HEK293 (cell line): ENCODE measurements at regions not wholly inside any gene's neighbourhood (a gene's known extent, or its start where the extent isn't known, plus 50 kb on each side); places are given as distances from the start of the nearest gene placed in this dataset.

Experiments
- CTCF ChIA-PET: fragments of 350-600 bp; formaldehyde crosslinking; extraction: SDS; loops from one replicate; lab custom pipeline; 2021; ENCODE audit warnings: antibody characterized with exemption; lab: Yijun Ruan, JAX
- POLR2A ChIA-PET: fragments of 300-600 bp; formaldehyde crosslinking; extraction: SDS; loops from one replicate; lab custom pipeline; 2020; ENCODE audit warnings: antibody characterized with exemption, inconsistent platforms; lab: Yijun Ruan, JAX
- H3K27ac ChIP-seq: fragments of 200-500 bp; sonication (Bioruptor generic); 2 replicates; pipeline ENCODE4 v1.5.1; 2014; ENCODE audit warnings: low read depth, low read length, control low read depth, inconsistent platforms; ENCODE audit errors: extremely low read depth
- H3K36me3 ChIP-seq, 2 experiments: fragments of 200-500 bp in 1 of 2; sonication (Bioruptor generic) in 1 of 2; 1 replicate in 1 of 2; 2 replicates in 1 of 2; pipeline ENCODE4 v1.5.1; 2014 to 2017; ENCODE audit warnings: inconsistent platforms in 2 of 2, low read length in 2 of 2; ENCODE audit not compliant: control insufficient read depth in 2 of 2, insufficient read depth in 1 of 2
- H3K4me1 ChIP-seq: fragments of 200-500 bp; sonication (Bioruptor generic); 2 replicates; pipeline ENCODE4 v1.5.1; 2014; ENCODE audit warnings: mild to moderate bottlenecking, low read length, inconsistent platforms; ENCODE audit not compliant: control insufficient read depth, insufficient read depth
- H3K4me3 ChIP-seq: 2 replicates; pipeline ENCODE4 v1.5.1; 2011; ENCODE audit warnings: low read depth, mild to moderate bottlenecking, control low read depth, low read length, moderate library complexity
- H3K9me3 ChIP-seq: fragments of 200-500 bp; sonication (Bioruptor generic); 2 replicates; pipeline ENCODE4 v1.5.1; 2014; ENCODE audit warnings: low read depth, low read length, inconsistent platforms; ENCODE audit not compliant: control insufficient read depth, insufficient read depth
- GLIS1 ChIP-seq: fragments of 450-650 bp; formaldehyde crosslinking; IDR thresholded peaks from 2 replicates; pipeline ENCODE4 v1.5.1; 2016; ENCODE audit warnings: missing biosample characterization, missing genetic modification characterization
- HIC1 ChIP-seq: fragments of 450-650 bp; formaldehyde crosslinking; IDR thresholded peaks from 2 replicates; pipeline ENCODE4 v1.5.1; 2016; ENCODE audit warnings: missing biosample characterization, missing genetic modification characterization
- KLF10 ChIP-seq: fragments of 450-650 bp; IDR thresholded peaks from 2 replicates; pipeline ENCODE4 v1.5.1; 2018; ENCODE audit warnings: missing biosample characterization, mild to moderate bottlenecking, missing genetic modification characterization
- KLF8 ChIP-seq: fragments of 450-650 bp; formaldehyde crosslinking; IDR thresholded peaks from 2 replicates; pipeline ENCODE4 v1.5.1; 2016; ENCODE audit warnings: missing biosample characterization, missing genetic modification characterization
- PRDM10 ChIP-seq: fragments of 450-650 bp; formaldehyde crosslinking; IDR thresholded peaks from 2 replicates; pipeline ENCODE4 v1.5.1; 2016; ENCODE audit warnings: missing biosample characterization, missing genetic modification characterization
- SETDB1 ChIP-seq: IDR thresholded peaks from one replicate; pipeline ENCODE4 v1.6.1; 2017; ENCODE audit warnings: mild to moderate bottlenecking, low read length, moderate library complexity, mixed read lengths; ENCODE audit not compliant: insufficient read length
- TCF7L2 ChIP-seq: IDR thresholded peaks from 2 replicates; pipeline ENCODE4 v1.6.1; 2011; ENCODE audit warnings: low read depth, mild to moderate bottlenecking, inconsistent platforms, low read length, moderate library complexity, borderline replicate concordance
- WT1 ChIP-seq: fragments of 450-650 bp; formaldehyde crosslinking; IDR thresholded peaks from 2 replicates; pipeline ENCODE4 v1.5.1; 2016; ENCODE audit warnings: missing biosample characterization, missing genetic modification characterization
- ZBTB21 ChIP-seq: fragments of 450-650 bp; formaldehyde crosslinking; IDR thresholded peaks from 2 replicates; pipeline ENCODE4 v1.5.1; 2017; ENCODE audit warnings: missing biosample characterization, missing genetic modification characterization
- ZBTB26 ChIP-seq: fragments of 450-650 bp; formaldehyde crosslinking; optimal IDR thresholded peaks from 2 replicates; pipeline ENCODE3; 2016; ENCODE audit warnings: missing biosample characterization, mild to moderate bottlenecking, missing genetic modification characterization
- ZBTB48 ChIP-seq: fragments of 450-650 bp; formaldehyde crosslinking; IDR thresholded peaks from 2 replicates; pipeline ENCODE4 v1.5.1; 2016; ENCODE audit warnings: missing biosample characterization, missing genetic modification characterization
- ZFHX2 ChIP-seq: fragments of 450-650 bp; formaldehyde crosslinking; conservative IDR thresholded peaks from 2 replicates; pipeline ENCODE4 v1.5.1; 2016; ENCODE audit warnings: missing biosample characterization, missing genetic modification characterization
- ZNF114 ChIP-seq: fragments of 450-650 bp; formaldehyde crosslinking; IDR thresholded peaks from 2 replicates; pipeline ENCODE4 v1.5.0; 2017; ENCODE audit warnings: missing biosample characterization, missing genetic modification characterization
- ZNF148 ChIP-seq: fragments of 450-650 bp; formaldehyde crosslinking; IDR thresholded peaks from 2 replicates; pipeline ENCODE4 v1.5.0; 2017; ENCODE audit warnings: missing biosample characterization, missing genetic modification characterization, borderline replicate concordance
- ZNF555 ChIP-seq: fragments of 450-650 bp; formaldehyde crosslinking; conservative IDR thresholded peaks from 2 replicates; pipeline ENCODE4 v1.5.1; 2017; ENCODE audit warnings: missing biosample characterization, mild to moderate bottlenecking, missing genetic modification characterization, inconsistent platforms
- ZNF600 ChIP-seq: fragments of 450-650 bp; formaldehyde crosslinking; IDR thresholded peaks from 2 replicates; pipeline ENCODE4 v1.5.1; 2016; ENCODE audit warnings: missing biosample characterization, missing genetic modification characterization
- ZNF660 ChIP-seq: fragments of 450-650 bp; IDR thresholded peaks from 2 replicates; pipeline ENCODE4 v1.5.1; 2018; ENCODE audit warnings: missing biosample characterization, mild to moderate bottlenecking, missing genetic modification characterization
- ZNF670 ChIP-seq: fragments of 450-650 bp; formaldehyde crosslinking; IDR thresholded peaks from 2 replicates; pipeline ENCODE4 v1.5.1; 2016; ENCODE audit warnings: missing biosample characterization, missing genetic modification characterization, low read depth
- ZNF776 ChIP-seq: fragments of 450-650 bp; formaldehyde crosslinking; IDR thresholded peaks from 2 replicates; pipeline ENCODE4 v1.5.0; 2017; ENCODE audit warnings: missing biosample characterization, missing genetic modification characterization, borderline replicate concordance
- ZNF792 ChIP-seq: fragments of 450-650 bp; formaldehyde crosslinking; IDR thresholded peaks from 2 replicates; pipeline ENCODE4 v1.5.1; 2016; ENCODE audit warnings: missing biosample characterization, missing genetic modification characterization
- ZNF843 ChIP-seq: fragments of 450-650 bp; formaldehyde crosslinking; IDR thresholded peaks from 2 replicates; pipeline ENCODE4 v1.5.1; 2016; ENCODE audit warnings: missing biosample characterization, missing genetic modification characterization

GRCh38 chr5:174404848-174405247 lies 319.5 kb upstream of the MSX2 start:
- ChIA-PET POLR2A (no interaction called here), CTCF (no interaction called here)
- Histone ChIP-seq H3K4me1 (peaks cover 14% of the 10 kb centered on the region), H3K27ac (no peak overlapping the region; the same call in 1 of the 2 replicates), H3K9me3 (no peaks in the 10 kb centered on the region), H3K4me3 (no peak overlapping the region), H3K36me3 (no peaks in the 10 kb centered on the region)
- no peak for TF ChIP-seq HIC1 (tag by site-specific recombination)
- no peak for TF ChIP-seq ZBTB48
- 0 out of 2 replicates have a peak, but pooled peaks have one; percentile 8 for TF ChIP-seq ZFHX2 (tag by site-specific recombination)

GRCh38 chr5:174409070-174409469 lies 315.3 kb upstream of the MSX2 start:
- Histone ChIP-seq H3K27ac (no peak overlapping the region), H3K9me3 (no peaks in the 10 kb centered on the region), H3K4me1 (peaks cover 25% of the 10 kb centered on the region), H3K4me3 (no peak overlapping the region), H3K36me3 (no peaks in the 10 kb centered on the region)
- ChIA-PET POLR2A (no interaction called here), CTCF (interaction anchor here (0.6 to 2.8 kb wide), 8 partner anchors 9 to 85 kb away, joined by 3 to 16 read pairs (median 4); no protein-coding TSS in a partner anchor)
- TF ChIP-seq ZNF555 (tag by site-specific recombination) (no peak), PRDM10 (tag by site-specific recombination) (0 out of 2 replicates have a peak, but pooled peaks have one; percentile 16), GLIS1 (tag by site-specific recombination) (no peak), ZNF843 (tag by site-specific recombination) (no peak), ZBTB21 (tag by site-specific recombination) (no peak), KLF8 (tag by site-specific recombination) (no peak)

GRCh38 chr5:174409971-174410370 lies 314.4 kb upstream of the MSX2 start:
- Histone ChIP-seq H3K36me3 (no peaks in the 10 kb centered on the region), H3K27ac (no peak overlapping the region), H3K9me3 (no peaks in the 10 kb centered on the region), H3K4me1 (peaks cover 29% of the 10 kb centered on the region), H3K4me3 (no peak overlapping the region)
- no peak for TF ChIP-seq ZNF670
- TF ChIP-seq ZNF660 (tag by site-specific recombination): no peak
- TF ChIP-seq SETDB1: peak; percentile 80
- TF ChIP-seq ZNF792 (tag by site-specific recombination): no peak
- no peak for TF ChIP-seq ZNF148 (tag by site-specific recombination)
- TF ChIP-seq WT1 (tag by site-specific recombination): no peak
- TF ChIP-seq ZBTB26: no peak
- no peak for TF ChIP-seq ZNF600
- TF ChIP-seq ZNF776 (tag by site-specific recombination): no peak
- TF ChIP-seq KLF10 (tag by site-specific recombination): no peak
- 0 out of 2 replicates have a peak, but pooled peaks have one; percentile 33 for TF ChIP-seq TCF7L2
- TF ChIP-seq ZNF114 (tag by site-specific recombination): no peak
- POLR2A ChIA-PET: interaction anchor here (1.0 to 1.8 kb wide), 2 partner anchors 8 to 75 kb away, joined by 4 to 5 read pairs; no protein-coding TSS in a partner anchor
- CTCF ChIA-PET: interaction anchor here (0.7 to 2.8 kb wide), 7 partner anchors 10 to 326 kb away, joined by 3 to 16 read pairs (median 4); no protein-coding TSS in a partner anchor
